ENCODE measurements at regions not wholly inside any gene's neighbourhood (a gene's known extent, or its start where the extent isn't known, plus 50 kb on each side); places are given as distances from the start of the nearest gene placed in this dataset.

GRCh38 chr2:196534495-196534894 is 105.0 kb upstream of the CCDC150 start:
- H3K36me3 Mint-ChIP-seq (ENCODE audit: low read depth, unreplicated experiment), result no peaks in the 10 kb centered on the region

GRCh38 chr2:196535061-196535460 is 104.5 kb upstream of the CCDC150 start:
- Mint-ChIP-seq H3K27me3 (ENCODE audit: low read depth, unreplicated experiment) (peaks cover 4% of the 10 kb centered on the region), H3K36me3 (ENCODE audit: low read depth, unreplicated experiment) (no peaks in the 10 kb centered on the region), H3K4me1 (ENCODE audit: low read depth, unreplicated experiment) (no peaks in the 10 kb centered on the region), H3K27ac (ENCODE audit: unreplicated experiment) (no peak overlapping the region), H3K4me3 (ENCODE audit: unreplicated experiment) (no peak overlapping the region), H3K9me3 (ENCODE audit: unreplicated experiment) (no peaks in the 10 kb centered on the region)
- Histone ChIP-seq H3K4me2 (ENCODE audit: low read length) (no peak overlapping the region), H2AFZ (ENCODE audit: low read depth, low read length) (no peak overlapping the region), H3K4me1 (ENCODE audit: insufficient read depth, low read length) (no peaks in the 10 kb centered on the region), H3K36me3 (ENCODE audit: insufficient read depth, low read length) (no peaks in the 10 kb centered on the region), H3K79me2 (ENCODE audit: insufficient read depth, low read length) (no peaks in the 10 kb centered on the region), H3K27ac (ENCODE audit: low read depth, low read length) (no peak overlapping the region), H3K4me3 (ENCODE audit: insufficient read depth, low read depth, low read length) (no peak overlapping the region), H3K9ac (ENCODE audit: low read length) (no peak overlapping the region), H3K9me3 (ENCODE audit: insufficient read depth, low read depth, low read length) (no peaks in the 10 kb centered on the region), H4K20me1 (ENCODE audit: insufficient read depth, low read length) (no peaks in the 10 kb centered on the region), H3K27me3 (ENCODE audit: insufficient read depth, low read length) (no peaks in the 10 kb centered on the region)
- DNase-seq (ENCODE audit: low read depth), result no peak
- no peak for FAIRE-seq
- TF ChIP-seq EZH2 (IDR thresholded peaks at IDR 0.05; ENCODE audit: insufficient read depth, low read length), result no peak
- no peak for TF ChIP-seq CTCF (IDR thresholded peaks at IDR 0.05; ENCODE audit: insufficient read depth, low read depth, low read length)

More at GRCh38 chr2:196534495-196534894, 105.0 kb upstream of the CCDC150 start:
- Histone ChIP-seq H3K9me3 (ENCODE audit: insufficient read depth, low read depth, low read length) (no peaks in the 10 kb centered on the region), H3K27ac (ENCODE audit: low read depth, low read length) (no peak overlapping the region), H2AFZ (ENCODE audit: low read depth, low read length) (no peak overlapping the region), H3K9ac (ENCODE audit: low read length) (no peak overlapping the region), H4K20me1 (ENCODE audit: insufficient read depth, low read length) (no peaks in the 10 kb centered on the region), H3K36me3 (ENCODE audit: insufficient read depth, low read length) (no peaks in the 10 kb centered on the region), H3K4me2 (ENCODE audit: low read length) (no peak overlapping the region), H3K4me3 (ENCODE audit: insufficient read depth, low read depth, low read length) (no peak overlapping the region), H3K27me3 (ENCODE audit: insufficient read depth, low read length) (no peaks in the 10 kb centered on the region), H3K79me2 (ENCODE audit: insufficient read depth, low read length) (no peaks in the 10 kb centered on the region), H3K4me1 (ENCODE audit: insufficient read depth, low read length) (no peaks in the 10 kb centered on the region)
- Mint-ChIP-seq H3K4me1 (ENCODE audit: low read depth, unreplicated experiment) (no peaks in the 10 kb centered on the region), H3K27me3 (ENCODE audit: low read depth, unreplicated experiment) (peaks cover 4% of the 10 kb centered on the region), H3K27ac (ENCODE audit: unreplicated experiment) (no peak overlapping the region), H3K9me3 (ENCODE audit: unreplicated experiment) (no peaks in the 10 kb centered on the region), H3K4me3 (ENCODE audit: unreplicated experiment) (no peak overlapping the region)
- FAIRE-seq, result no peak
- no peak for DNase-seq (ENCODE audit: low read depth)
- no peak for TF ChIP-seq CTCF (IDR thresholded peaks at IDR 0.05; ENCODE audit: insufficient read depth, low read depth, low read length)
- TF ChIP-seq EZH2 (IDR thresholded peaks at IDR 0.05; ENCODE audit: insufficient read depth, low read length), result no peak

GRCh38 chr2:196535742-196536141 is 103.8 kb upstream of the CCDC150 start:
- no peaks in the 10 kb centered on the region for H3K4me1 ChIP-seq (ENCODE audit: insufficient read depth, low read length)
- no peaks in the 10 kb centered on the region for H3K9me3 Mint-ChIP-seq (ENCODE audit: unreplicated experiment)
- no peaks in the 10 kb centered on the region for H3K4me1 Mint-ChIP-seq (ENCODE audit: low read depth, unreplicated experiment)
- no peak overlapping the region for H3K9ac ChIP-seq (ENCODE audit: low read length)
- H3K27me3 Mint-ChIP-seq (ENCODE audit: low read depth, unreplicated experiment), result peaks cover 4% of the 10 kb centered on the region
- H3K9me3 ChIP-seq (ENCODE audit: insufficient read depth, low read depth, low read length), result no peaks in the 10 kb centered on the region
- no peak overlapping the region for H3K4me3 Mint-ChIP-seq (ENCODE audit: unreplicated experiment)
- no peak overlapping the region for H3K27ac Mint-ChIP-seq (ENCODE audit: unreplicated experiment)
- no peaks in the 10 kb centered on the region for H3K79me2 ChIP-seq (ENCODE audit: insufficient read depth, low read length)
- H3K4me2 ChIP-seq (ENCODE audit: low read length), result no peak overlapping the region
- H3K27me3 ChIP-seq (ENCODE audit: insufficient read depth, low read length), result no peaks in the 10 kb centered on the region
- FAIRE-seq (no peak), DNase-seq (ENCODE audit: low read depth) (no peak)
- no peak overlapping the region for H3K27ac ChIP-seq (ENCODE audit: low read depth, low read length)
- no peaks in the 10 kb centered on the region for H3K36me3 ChIP-seq (ENCODE audit: insufficient read depth, low read length)
- H3K36me3 Mint-ChIP-seq (ENCODE audit: low read depth, unreplicated experiment), result no peaks in the 10 kb centered on the region
- H2AFZ ChIP-seq (ENCODE audit: low read depth, low read length), result no peak overlapping the region
- H4K20me1 ChIP-seq (ENCODE audit: insufficient read depth, low read length), result no peaks in the 10 kb centered on the region
- TF ChIP-seq CTCF (IDR thresholded peaks at IDR 0.05; ENCODE audit: insufficient read depth, low read depth, low read length) (no peak), EZH2 (IDR thresholded peaks at IDR 0.05; ENCODE audit: insufficient read depth, low read length) (no peak)
- H3K4me3 ChIP-seq (ENCODE audit: insufficient read depth, low read depth, low read length), result no peak overlapping the region
